ENCODE measurements at regions not wholly inside any gene's neighbourhood (a gene's known extent, or its start where the extent isn't known, plus 50 kb on each side); places are given as distances from the start of the nearest gene placed in this dataset.
"Not testable (repeated sequence)": the region's sequence is repeated elsewhere in the genome, so short reads cannot be mapped to it uniquely, and the experiment has no call there.

DNA sequence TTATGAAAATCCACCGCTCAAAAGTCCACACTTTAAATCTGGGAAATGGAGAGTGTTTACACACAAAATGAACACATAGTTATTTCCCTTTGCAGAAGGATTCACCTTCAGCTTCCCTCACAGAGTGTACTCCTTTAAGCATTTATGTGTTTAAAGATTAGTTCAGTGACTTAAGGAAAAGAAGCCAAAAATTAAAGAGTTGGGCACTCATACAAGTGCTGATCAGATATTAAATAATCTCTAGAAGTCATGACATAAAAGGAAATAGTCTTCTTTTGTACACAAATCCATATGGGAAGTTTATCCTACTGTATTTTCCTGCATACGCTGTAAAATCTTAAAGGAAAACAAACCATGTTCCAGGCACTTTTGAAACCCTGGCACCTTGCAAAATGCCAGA, 174.2 kb downstream of the LNPK start:
- no peak for DNase-seq

DNA sequence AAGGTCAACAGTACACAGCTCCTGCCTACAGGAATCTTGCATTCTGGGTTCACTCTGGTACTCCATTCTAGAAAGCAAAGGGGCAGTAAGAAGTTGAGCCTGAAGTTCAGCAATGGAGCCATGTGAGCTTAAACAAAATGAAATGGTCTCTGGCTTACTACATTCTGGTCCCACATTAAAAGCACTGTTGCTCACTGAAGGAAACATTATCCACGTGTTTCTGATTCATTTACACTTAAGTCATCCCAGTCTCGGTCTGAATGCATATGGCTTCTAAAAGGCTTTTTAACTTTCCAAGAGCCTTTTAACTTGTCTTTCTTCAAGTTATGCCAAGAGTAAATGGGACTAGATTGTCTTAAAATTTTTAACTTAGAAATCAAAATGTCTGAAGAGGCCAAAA, 177.8 kb downstream of the LNPK start:
- DNase-seq = no peak

DNA sequence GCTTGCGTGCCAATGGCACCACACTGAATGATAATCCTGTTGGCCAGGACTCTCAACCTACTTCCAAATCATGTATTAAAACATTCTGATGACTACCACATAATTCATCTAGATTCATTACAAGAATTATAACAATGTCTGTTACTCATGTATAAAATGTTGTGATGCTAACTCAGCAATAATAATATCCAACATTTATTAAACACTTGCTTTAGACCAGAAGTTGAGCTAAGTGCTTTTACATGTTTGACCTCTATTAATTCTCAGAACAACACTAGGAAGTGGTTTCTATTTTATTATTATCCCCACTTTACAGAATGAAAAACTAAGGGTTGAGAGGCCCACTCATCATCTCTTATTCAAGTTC, 178.4 kb downstream of the LNPK start:
- no peak for DNase-seq

DNA sequence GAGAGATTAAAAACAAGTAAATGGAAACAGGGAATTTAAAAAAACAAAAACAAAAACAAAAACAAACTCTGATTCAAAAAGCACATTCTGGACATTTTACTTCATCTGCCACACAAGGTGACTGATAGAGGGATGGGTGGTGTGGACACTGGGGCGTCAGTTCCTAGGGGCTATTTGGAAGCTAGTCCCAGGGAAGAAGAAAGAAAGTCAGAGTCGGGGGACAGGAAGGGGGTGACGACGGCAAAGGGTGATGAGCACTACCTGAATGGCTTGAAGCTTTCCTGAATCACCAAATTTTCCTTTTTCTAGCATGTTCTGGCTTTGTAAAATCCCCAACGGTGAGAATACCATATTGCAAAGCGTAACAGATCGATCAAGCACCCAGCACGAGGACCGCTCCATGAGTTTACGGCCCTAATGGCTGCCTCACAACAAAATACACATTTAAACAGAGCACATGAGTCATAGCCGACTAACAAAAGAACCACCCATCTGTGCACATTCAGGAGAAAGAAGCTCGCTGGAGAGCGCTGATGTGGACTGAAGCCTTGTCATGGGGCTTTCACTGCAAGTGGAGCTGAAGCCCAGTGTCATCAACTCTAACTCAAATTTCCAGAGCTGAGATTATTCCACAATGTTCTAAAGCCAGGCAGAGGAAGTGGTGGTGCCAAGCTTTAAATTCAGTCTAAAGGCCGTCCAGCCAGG, 178.9 kb downstream of the LNPK start:
- no peak for DNase-seq

DNA sequence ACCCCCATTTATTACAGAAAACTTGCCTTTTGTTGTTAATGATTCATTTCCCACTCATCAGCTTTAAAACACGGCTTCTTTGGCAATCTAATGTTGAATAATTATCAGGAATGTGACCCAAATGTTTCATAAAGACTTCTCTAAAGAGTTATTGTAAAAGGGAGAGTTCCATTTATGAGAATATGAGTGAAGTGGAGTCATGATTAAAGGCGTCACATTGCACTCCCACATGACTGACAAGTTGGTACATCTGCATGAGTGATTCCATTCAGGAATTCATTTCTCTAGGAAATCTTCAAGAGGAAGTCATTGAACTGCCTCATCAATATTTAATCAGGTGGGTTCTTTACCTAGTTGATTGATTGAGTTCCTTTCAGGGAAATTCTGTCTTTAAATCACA, 184.8 kb downstream of the LNPK start:
- DNase-seq = no peak

DNA sequence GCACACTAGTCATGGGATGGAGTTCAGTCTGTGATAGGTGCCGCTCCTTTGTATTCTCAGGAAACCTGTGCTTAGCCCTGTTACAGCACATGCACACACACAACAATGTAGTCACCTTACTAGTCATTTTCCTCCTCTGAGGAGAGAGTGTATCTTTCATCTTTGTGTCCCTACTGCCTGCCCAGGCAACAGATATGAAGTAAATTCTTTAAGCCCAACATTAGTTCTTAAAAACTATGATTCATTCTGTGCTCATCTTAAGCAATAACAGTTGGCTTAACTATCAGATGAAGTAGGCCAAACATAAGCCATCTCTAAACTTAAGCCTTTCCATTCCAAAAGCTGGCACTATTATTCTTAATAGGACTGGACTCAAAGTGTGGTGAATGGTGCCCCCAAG, 186.5 kb downstream of the LNPK start:
- no peak for DNase-seq

DNA sequence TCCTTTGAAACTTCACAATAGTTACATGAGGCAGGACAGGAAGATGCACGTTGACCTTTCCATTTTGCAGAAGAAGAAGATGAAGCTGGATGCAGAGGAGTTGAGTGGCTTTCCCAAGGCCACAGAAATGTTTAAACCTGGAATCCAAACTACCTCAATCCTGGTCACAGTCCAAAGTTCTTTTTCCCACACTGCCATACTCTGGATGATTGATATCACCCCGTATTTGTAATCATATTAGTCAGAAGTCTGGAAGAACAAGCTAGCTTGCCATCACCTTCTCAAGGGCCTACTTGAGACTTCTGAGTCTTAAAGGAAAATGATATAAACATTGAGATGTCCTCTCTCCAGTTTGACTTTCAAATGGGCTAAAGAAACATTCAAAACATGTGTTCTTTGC, 190.1 kb downstream of the LNPK start:
- no peak for DNase-seq

DNA sequence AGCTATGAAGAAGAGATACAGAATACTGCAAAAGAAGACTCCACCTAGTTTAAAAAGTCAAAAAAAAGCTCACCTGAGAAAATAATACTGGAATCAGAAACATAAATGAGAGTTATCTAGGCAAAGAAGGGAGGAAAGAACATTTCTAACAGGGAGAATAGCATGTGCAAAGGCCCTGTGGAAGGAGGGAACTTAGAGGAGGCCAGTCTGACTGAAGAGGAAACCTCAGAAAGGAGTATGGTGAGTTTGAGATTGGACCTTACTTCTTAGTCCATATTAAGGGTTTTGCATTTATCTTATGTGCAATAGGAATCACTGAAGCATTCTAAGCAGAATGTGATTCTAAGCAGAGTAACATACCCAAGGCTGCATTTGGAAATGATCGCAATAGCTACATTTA, 193.2 kb downstream of the LNPK start:
- no peak for DNase-seq

DNA sequence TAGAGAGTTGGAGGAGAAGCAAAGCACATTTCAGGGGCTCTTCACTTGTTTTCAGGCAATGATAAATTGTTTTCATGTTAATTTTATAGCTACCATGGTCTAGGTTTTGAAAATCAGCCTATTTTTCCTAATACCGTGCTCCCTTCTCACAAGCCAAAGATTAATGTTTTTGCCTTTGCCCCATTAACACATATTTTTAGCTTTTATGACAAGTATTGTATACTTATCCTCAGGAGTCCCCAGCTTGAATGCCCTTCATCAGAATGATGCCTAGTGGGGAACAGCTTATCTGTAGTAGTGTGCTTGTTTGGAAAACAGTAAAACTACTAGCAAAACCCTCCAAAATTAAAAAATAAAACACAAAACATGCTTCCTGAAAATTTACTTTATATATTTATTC, 194.0 kb downstream of the LNPK start:
- no peak for DNase-seq

DNA sequence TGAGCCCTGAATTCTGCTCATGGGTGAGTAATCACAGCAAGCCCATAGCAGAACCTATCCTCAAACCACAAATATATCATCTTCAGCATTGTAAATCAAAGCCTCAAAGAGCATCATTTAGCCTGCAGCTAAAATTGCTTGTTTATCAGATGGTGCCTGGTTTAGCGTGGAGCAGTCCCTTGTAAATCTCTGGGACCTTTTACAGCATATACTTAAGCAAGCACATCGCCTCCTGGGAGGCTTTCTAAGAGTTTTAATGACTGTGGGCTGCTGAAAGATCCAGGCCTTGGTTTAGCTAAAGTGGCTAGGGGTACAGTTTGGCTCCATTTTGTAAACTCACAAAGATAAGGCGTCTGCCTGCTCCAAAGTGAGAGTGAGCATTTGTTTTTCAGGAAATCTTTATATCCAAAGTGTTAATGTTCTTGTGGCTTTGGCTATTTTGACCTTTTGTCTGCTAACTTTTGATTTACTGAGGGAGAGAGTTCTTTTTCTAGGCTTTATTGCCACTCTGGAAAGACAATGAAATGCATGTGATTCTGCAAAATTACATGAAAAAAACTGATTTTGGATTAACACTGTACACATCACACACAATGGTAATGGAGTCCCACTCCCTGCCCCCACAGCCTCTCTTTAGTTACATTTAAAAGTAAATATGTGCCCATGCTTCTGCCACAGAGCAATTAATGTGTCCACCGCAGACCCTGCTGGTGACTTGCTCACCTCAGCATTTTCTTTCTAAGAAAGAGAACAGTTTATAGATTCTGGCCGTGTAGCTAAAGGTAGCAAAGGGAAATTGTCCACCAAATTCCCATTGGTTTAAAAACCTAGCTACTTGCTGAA, 194.8 kb downstream of the LNPK start:
- peak; percentile 36 for DNase-seq

DNA sequence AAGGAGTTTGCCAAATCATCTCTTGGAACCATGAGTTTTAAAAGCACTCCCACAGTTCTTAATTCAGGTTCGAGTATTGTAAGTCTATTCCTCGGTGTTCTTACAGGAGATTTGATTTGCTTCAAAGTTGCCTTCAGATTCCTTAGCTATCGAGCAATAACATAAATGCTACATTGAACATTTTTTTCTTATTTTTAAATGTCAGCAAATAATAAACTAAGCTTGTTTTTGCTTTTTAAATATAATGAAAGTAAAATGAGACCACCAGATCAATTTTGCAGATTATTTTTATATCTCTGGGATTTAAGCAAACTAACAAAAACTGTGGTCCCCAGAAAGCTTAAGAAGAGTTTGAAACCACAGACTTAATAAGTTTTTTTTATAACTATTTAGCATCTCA, 195.5 kb downstream of the LNPK start:
- no peak for DNase-seq

DNA sequence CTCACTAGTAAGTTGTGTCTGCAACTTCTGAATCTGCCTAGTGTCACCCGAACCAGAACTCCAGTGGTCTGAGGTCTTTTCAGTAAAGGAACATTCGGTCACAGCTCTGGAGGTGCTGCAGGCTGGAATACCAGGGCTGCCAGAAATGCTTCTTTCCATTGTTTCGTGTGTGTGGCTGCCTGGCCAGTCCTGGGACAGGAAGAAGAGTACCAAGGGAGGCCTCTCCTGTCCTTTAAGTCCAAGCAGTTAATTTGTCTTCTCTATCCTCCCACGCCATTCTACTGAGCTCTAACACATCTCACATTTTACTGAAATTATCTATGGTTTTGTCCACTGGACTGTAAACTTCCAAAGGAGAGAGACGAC, 196.0 kb downstream of the LNPK start:
- DNase-seq = no peak

DNA sequence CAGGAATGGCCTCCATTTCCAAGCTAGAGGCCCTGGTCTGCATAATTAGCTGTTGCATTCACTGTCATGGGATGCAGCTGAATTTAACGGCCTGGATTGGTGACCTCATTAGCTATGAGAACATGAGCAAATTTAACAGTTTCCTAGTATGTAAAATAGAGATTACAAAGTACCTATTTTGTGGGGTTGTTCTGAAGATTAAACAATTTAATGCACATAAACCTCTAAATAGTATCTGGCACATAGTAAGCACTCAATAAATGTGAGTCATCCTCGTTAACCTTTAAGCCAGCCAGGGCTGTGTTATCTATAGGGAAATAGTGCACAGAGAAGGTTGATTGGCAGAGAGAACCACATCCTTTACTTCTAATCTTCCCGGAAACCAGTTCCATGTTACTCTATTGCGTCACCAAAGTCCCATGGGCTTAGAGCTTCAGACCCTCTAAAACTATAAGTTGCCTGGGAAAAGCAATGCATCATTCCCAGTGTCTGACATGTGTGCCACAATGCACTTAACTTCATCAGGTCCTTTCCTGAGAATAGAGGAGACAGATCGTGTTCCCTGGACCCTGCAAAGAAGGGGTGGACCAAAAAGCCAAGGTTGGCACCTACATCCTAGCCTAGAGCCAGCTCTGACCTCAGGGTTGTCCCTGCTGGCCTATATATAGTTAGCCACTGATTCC, 196.5 kb downstream of the LNPK start:
- DNase-seq = no peak

DNA sequence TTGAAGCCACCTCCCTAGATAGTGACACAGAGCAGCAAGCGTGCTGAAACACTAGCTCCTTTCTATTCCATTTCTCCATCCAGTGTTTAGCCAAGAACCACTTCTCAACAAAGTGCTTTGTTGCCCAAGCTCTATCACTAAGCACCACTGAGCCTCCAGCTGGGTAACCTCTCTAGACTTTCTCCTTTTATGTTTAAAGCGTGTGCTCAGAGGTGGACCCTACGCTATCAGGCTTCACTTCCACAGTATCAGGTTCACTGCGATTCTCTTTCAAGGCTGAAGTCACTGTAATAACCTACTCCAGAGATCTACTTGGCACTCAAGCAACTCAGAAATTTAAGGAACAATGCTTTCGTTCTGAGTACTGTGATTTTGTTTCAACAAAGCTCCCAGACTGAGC, 197.9 kb downstream of the LNPK start:
- peak; percentile 10 for DNase-seq

DNA sequence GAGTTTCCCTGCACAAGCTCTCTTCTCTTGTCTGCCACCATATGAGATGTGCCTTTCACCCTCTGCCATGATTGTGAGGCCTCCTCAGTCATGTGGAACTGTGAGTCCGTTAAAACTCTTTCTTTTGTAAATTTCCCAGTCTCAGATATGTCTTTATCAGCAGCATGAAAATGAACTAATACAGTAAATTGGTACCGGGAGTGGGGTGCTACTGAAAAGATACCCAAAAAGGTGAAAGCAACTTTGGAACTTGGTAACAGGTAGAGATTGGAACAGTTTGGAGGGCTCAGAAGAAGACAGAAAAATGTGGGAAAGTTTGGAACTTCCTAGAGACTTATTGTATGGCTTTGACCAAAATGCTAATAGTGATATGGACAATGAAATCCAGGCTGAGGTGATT, 205.6 kb downstream of the LNPK start:
- DNase-seq = not testable (repeated sequence)

DNA sequence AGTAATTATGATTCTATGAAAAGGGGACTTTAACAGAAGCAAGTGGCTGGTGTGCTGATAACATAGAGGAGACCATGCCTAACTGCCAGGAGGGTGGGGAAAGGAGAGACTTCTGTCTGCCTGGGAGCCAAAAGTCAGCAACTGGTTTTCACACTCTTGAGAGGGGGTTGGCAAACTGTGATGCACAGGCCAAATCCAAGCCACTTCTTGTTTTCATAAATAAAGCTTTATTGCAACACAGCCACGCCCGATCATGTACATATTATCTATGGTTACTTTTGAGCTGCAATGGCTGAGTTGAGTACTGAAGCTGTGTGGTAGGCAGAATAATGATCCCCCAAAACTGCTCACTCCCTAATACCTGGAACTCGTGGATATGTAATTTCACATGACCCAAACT, 208.4 kb downstream of the LNPK start:
- no peak for DNase-seq

DNA sequence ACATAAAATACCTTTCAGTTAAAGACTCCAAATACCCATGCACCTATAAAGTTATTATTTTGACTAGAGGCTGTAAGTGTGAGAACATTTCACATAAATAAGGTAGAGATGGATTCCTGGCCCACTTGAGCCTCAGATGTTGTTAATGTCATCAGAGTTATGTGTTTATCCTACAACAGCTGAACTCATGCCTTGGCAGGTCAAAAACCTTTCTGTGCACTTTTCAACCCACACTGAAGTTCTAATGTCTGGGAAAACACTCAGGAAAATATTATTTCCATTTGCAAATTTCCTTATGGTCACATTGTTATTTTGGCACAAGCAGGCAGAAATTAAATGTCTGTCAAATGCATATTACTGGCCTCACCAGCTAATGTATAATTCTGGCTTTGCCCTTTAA, 209.2 kb downstream of the LNPK start:
- DNase-seq = no peak

DNA sequence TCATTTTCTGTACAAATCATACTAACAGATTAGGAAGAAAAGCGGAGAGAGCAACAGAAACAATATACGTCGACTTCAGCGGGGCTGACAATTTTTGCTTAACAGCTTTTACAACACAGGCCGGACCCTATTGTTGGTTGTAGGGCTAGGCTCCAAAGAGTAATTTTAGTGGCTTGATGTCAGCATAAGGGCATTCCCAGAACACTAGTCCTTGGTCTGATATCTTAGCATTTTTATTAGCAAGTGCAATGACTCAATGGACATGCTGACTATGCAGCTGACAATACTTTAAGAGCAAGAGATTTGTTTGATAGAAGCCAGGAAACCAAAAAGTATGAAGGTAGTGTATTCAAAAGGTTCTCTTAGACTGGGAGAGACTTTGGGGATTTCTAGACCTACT, 209.9 kb downstream of the LNPK start:
- no peak for DNase-seq

DNA sequence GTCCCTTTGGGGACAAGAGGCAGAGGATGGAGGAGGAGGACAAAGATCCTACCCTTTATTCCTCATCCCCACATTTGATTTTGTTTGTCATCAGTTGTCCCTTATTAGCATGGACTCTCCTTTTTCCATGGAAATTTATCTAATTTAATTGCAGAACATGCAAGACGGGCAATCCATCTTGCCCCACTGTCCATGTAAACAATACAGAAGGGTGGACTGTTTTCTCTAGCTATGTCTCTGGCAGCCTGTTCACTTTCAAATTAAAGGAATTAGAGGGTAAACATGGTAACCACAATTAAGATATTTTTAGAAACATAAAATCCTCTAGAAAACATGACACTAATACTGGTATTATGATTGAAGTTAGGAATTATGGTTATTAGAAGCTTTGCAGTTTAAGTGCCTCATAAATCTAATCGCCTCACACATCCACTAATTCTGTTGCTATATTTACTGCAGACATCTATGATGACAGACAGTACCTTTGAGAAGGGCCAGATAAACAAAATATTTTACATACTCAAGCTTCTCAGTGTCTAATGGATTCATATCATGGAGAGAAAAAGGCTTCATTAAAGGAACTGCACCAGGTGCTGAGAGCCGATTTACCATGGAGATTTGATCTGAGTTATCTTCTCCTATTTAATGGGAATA, 215.5 kb downstream of the LNPK start:
- no peak for DNase-seq

DNA sequence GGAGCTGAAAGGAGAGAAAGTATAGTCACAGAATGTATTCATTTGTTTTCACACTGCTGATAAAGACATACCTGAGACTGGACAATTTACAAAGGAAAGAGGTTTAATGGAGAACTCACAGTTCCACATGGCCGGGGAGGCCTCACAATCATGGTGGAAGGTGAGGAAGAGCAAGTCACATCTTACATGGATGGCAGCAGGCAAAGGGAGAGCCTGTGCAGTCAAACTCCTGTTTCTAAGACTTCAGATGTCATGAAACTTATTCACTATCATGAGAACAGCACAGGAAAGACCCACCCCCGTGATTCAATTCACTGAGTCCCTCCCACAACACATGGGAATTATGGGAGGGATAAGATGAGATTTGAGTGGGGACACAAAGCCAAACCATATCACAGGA, 224.7 kb downstream of the LNPK start:
- DNase-seq = not testable (repeated sequence)

DNA sequence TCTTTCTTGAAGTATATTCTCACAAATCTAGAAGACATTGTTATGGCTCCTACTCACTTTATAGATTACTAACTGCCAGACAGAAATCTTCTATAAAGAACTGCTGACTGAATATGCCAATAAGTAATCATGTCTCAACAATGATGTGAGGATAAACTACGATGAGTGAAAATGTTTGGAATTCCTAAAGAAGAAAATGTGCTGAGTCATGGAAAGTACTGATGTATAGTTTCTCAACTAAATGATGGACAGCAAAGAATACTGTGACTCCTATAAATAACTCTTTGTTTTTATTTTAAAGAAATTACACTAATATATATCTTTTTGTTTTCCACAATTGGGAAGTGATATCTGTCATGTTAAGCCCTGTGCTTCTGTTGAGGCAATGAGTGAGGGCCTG, 232.9 kb downstream of the LNPK start:
- no peak for DNase-seq

DNA sequence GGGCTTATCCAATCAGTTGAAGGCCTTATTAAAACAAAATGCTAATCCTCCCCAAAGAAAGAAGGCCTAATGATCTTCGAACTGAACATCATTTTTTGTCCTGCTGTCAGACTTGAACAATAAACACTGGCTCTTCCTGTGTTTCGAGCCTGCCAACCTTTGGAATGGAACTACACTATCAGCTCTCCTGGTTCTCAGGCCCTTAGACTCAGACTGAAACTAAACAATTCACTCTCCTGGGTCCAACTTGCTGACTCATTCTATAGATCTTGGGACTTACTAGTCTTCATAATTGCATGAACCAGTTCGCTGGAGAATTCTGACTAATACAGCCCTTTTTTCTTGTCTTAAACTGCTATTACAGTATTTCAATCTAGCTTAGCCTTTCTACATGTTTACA, 235.2 kb downstream of the LNPK start:
- DNase-seq = no peak

DNA sequence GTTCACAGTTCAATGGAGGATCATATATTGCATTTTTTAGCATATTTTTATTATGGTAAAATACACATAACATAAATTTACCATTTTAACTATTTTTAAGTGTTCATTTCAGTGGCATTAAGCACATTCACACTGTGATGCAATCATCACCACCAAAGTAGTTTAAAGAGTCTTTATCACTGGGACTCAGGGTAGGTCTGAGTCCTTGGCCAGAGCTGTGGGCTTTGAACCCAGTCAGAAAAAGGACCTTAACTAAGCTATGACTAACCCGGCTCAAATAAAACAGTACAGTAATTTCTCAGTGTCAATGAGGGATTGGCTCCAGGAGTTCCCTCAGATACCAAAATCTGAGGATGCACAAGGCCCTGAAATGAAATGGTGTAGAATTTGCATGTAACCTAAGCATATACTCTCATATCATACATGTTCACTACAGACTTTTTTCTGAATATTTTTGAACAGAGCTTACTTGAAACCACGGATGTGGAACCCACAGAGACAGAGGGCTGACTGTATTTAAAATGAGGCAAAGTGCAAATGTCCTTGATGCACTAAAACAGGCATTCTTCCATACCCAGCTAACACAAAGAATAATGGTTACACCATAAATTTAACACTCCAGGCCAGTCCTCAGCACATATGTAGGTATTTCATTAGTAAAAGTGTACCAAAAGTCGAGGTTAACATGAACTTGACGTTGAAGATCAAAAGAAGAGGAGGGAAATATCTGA, 246.2 kb downstream of the LNPK start:
- DNase-seq = no peak
